PC-3 (cell line): ENCODE measurements at regions not wholly inside any gene's neighbourhood (a gene's known extent, or its start where the extent isn't known, plus 50 kb on each side); places are given as distances from the start of the nearest gene placed in this dataset.

ENCODE experiments used
- EZH2 ChIP-seq: fragments of 300-600 bp; sonication (generic); IDR thresholded peaks from one replicate; pipeline ENCODE4 v1.6.1; 2017; ENCODE audit warnings: antibody characterized with exemption, mild to moderate bottlenecking, low read length; ENCODE audit not compliant: unreplicated experiment
- EZH2phosphoT487 ChIP-seq: fragments of 300-600 bp; sonication (generic); IDR thresholded peaks from 2 replicates; pipeline ENCODE4 v1.6.1; 2018; ENCODE audit warnings: mild to moderate bottlenecking, antibody characterized with exemption, low read length, borderline replicate concordance
- TF ChIP-seq, protein P1 (sequence below): fragments of 300-600 bp; sonication (generic); conservative IDR thresholded peaks from 2 replicates; pipeline ENCODE4 v1.5.1; 2017; ENCODE audit warnings: antibody characterized with exemption, low read depth, mild to moderate bottlenecking, low read length

- TF ChIP-seq EZH2 (no peak), EZH2phosphoT487 (no peak)
- TF ChIP-seq, protein P1, sequence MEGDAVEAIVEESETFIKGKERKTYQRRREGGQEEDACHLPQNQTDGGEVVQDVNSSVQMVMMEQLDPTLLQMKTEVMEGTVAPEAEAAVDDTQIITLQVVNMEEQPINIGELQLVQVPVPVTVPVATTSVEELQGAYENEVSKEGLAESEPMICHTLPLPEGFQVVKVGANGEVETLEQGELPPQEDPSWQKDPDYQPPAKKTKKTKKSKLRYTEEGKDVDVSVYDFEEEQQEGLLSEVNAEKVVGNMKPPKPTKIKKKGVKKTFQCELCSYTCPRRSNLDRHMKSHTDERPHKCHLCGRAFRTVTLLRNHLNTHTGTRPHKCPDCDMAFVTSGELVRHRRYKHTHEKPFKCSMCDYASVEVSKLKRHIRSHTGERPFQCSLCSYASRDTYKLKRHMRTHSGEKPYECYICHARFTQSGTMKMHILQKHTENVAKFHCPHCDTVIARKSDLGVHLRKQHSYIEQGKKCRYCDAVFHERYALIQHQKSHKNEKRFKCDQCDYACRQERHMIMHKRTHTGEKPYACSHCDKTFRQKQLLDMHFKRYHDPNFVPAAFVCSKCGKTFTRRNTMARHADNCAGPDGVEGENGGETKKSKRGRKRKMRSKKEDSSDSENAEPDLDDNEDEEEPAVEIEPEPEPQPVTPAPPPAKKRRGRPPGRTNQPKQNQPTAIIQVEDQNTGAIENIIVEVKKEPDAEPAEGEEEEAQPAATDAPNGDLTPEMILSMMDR = no peak
These were observed 117.4 kb upstream of the RPS6KA2 start for GRCh38 chr6:166744223-166745134.
